Lower leg skin (tissue), 3 donors: ENCODE measurements at regions not wholly inside any gene's neighbourhood (a gene's known extent, or its start where the extent isn't known, plus 50 kb on each side); places are given as distances from the start of the nearest gene placed in this dataset.
"Not testable (repeated sequence)": the region's sequence is repeated elsewhere in the genome, so short reads cannot be mapped to it uniquely, and the experiment has no call there.

Experiments used
- DNase-seq, 2 donors: peaks; one replicate each; pipeline ENCODE4 v3.0.0-alpha.2; 2019; ENCODE audit warnings: low spot score in 2 of 2
- H3K4me3 ChIP-seq: fragments of 200-600 bp; sonication (generic); 2 replicates; pipeline ENCODE4 v1.5.1; 2017; ENCODE audit warnings: mild to moderate bottlenecking, low read depth; ENCODE audit not compliant: poor library complexity, severe bottlenecking
- WGBS, 2 donors: methylation state at CpG; one replicate each; pipeline ENCODE4 v1.1.5; 2018; 5-methylcytosine and 5-hydroxymethylcytosine counted together
- intact Hi-C: fragments of 100-400 bp; cut with DNase I; formaldehyde crosslinking; loops from one replicate; pipeline ENCODE4 v1.15.0; 2023; ENCODE audit warnings: low total_unique reads

- DNase-seq, intact Hi-C loops, H3K4me3 ChIP-seq: not testable (repeated sequence)
- 87% methylated on average over 5 of the region's 5 CpGs for WGBS, 2 donors
Observed at GRCh38 chr7:55699450-55699842, 127.1 kb upstream of the VOPP1 start.

GRCh38 chr7:55698607-55699449 lies 126.5 kb upstream of the VOPP1 start:
- DNase-seq, intact Hi-C loops, H3K4me3 ChIP-seq: not testable (repeated sequence)
- WGBS, 2 donors: 63 to 65% methylated on average over 12 to 14 of the region's 14 CpGs

DNA sequence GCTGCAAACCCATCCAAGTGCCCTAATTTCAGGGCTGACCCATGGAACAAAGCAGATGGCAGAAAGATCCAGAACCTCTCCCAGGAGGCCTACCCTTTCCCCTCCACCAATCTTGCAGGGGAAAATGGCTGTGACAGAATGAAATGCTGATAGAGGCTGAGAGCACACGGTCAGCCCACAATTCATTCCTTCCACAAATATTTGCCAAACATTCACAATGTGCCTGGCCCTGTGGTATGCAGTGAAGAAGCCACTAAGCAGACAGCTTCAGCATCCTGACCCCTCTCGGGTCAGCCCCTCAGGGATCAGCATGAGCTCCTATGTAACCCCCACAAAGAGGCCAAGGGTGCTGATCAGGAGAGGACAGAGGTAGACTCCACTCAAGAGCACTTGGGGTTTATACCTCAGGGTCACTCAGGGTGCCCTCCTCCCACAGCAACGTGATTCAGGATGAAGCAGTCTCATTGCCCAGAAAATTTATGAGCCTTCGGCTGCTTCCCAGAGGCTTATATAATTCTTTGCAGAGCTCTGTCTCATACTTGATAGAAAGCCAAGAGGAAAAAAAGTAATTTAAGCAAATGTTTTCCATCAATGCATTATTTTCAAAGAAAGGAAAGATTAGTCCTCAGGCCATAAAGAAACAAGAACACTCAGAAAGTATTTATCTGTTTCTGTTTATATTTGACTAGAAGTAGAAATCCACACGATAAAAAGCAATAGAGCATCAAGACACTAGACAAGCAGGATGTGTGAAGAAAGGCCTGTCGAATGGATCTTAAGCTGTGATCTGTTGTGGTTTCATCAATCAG lies 123.8 kb upstream of the VOPP1 start:
- H3K4me3 ChIP-seq, intact Hi-C loops, DNase-seq: not testable (repeated sequence)
- whole genome bisulfite sequencing, 2 donors: 21 to 24% methylated on average over 5 to 6 of the region's 6 CpGs

- H3K4me3 ChIP-seq, DNase-seq, intact Hi-C loops: not testable (repeated sequence)
- 69 to 81% methylated on average over 5 of the region's 5 CpGs for WGBS, 2 donors
Observed at GRCh38 chr7:55694484-55694883, 122.2 kb upstream of the VOPP1 start.

- peak in 1 of 2 donors; percentile 21 for DNase-seq
- H3K4me3 ChIP-seq, intact Hi-C loops: not testable (repeated sequence)
- WGBS, 2 donors: 21 to 32% methylated on average over 16 to 17 of the region's 17 CpGs
Observed at GRCh38 chr7:55688684-55689681, 116.7 kb upstream of the VOPP1 start.

- WGBS, 2 donors: 62 to 66% methylated on average over 3 of the region's 3 CpGs
Observed at GRCh38 chr7:55688261-55688660, 116.0 kb upstream of the VOPP1 start.

GRCh38 chr7:55687252-55687651 lies 115.0 kb upstream of the VOPP1 start:
- DNase-seq, H3K4me3 ChIP-seq, intact Hi-C loops: not testable (repeated sequence)
- 87 to 90% methylated on average over 2 of the region's 5 CpGs for WGBS, 2 donors

More at GRCh38 chr7:55688261-55688660, 116.0 kb upstream of the VOPP1 start:
- H3K4me3 ChIP-seq, DNase-seq, intact Hi-C loops: not testable (repeated sequence)

GRCh38 chr7:55686771-55687170 lies 114.5 kb upstream of the VOPP1 start:
- DNase-seq, H3K4me3 ChIP-seq, intact Hi-C loops: not testable (repeated sequence)
- WGBS, 2 donors: 92 to 94% methylated on average over 7 of the region's 7 CpGs

GRCh38 chr7:55683501-55683900 lies 111.2 kb upstream of the VOPP1 start:
- intact Hi-C loops, H3K4me3 ChIP-seq, DNase-seq: not testable (repeated sequence)
- WGBS, 2 donors: 84 to 91% methylated on average over 9 of the region's 9 CpGs

GRCh38 chr7:55675589-55675988 lies 103.3 kb upstream of the VOPP1 start:
- intact Hi-C loops, H3K4me3 ChIP-seq, DNase-seq: not testable (repeated sequence)
- WGBS, 2 donors: 69 to 80% methylated on average over 1 of the region's 1 CpG

DNA sequence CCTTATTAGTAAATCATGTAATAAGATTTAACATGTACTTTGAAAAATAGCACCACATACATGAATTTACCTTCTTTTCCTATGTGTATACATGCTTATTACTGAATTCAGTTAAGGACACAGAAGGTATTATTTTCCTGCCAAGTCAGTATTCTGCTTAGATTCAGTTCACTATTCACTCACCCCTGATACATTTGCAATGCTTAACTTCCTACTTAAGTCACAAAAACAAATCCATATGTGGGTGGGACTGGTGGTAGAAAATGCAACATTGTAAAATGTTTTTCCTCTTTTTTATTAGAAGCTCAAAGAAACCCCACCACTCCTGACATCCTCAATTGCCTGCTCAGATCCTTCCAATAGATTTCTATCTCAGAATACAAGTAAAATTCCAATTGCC lies 101.2 kb upstream of the VOPP1 start:
- H3K4me3 ChIP-seq, intact Hi-C loops, DNase-seq: not testable (repeated sequence)

DNA sequence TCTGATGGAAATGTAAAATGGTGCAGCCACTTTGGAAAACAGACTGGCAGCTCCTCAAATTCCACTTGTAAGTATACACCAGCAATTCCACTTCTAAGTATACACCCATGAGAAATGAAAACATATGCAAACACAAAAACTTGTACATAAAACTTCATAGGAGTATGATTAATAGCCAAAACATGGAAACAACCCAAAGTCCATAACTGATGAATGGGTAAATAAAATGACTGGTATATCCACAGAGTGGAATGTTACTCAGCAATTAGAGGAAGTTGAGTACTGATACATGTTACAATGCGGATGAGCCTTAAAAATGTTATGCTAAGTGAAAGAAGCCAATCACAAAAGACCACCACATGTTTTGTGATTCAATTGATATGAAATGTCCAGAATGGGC lies 99.8 kb upstream of the VOPP1 start:
- DNase-seq, H3K4me3 ChIP-seq, intact Hi-C loops: not testable (repeated sequence)
- WGBS, 2 donors: 95% methylated on average over 1 of the region's 1 CpG; no CpG with 5 or more reads in 1 of the 2 donors
